Activated naive CD8-positive, alpha-beta T cell treated with anti-CD3 and anti-CD28 coated beads, Interleukin-2, amount 50 U/mL, for 24 hours (primary cell): ENCODE measurements at regions not wholly inside any gene's neighbourhood (a gene's known extent, or its start where the extent isn't known, plus 50 kb on each side); places are given as distances from the start of the nearest gene placed in this dataset.

Source experiments
- ATAC-seq: fragments of 150-1000 bp; cut with Tn5 transposase; one replicate; pipeline ENCODE4 v1.10.0; 2021
- DNase-seq: peaks from one replicate; pipeline ENCODE4 v3.0.0; 2021
- H3K27ac Mint-ChIP-seq: one replicate; pipeline ENCODE4 v1.8.0; 2021; ENCODE audit warnings: mild to moderate bottlenecking, mixed read lengths
- H3K27me3 Mint-ChIP-seq: one replicate; pipeline ENCODE4 v1.8.0; 2021; ENCODE audit warnings: mixed read lengths
- H3K36me3 Mint-ChIP-seq: one replicate; pipeline ENCODE4 v1.8.0; 2021; ENCODE audit warnings: low read depth, mixed read lengths
- H3K4me1 Mint-ChIP-seq: one replicate; pipeline ENCODE4 v1.8.0; 2021; ENCODE audit warnings: mixed read lengths
- H3K4me3 Mint-ChIP-seq: one replicate; pipeline ENCODE4 v1.8.0; 2021; ENCODE audit warnings: mild to moderate bottlenecking, moderate library complexity, mixed read lengths
- H3K9me3 Mint-ChIP-seq: one replicate; pipeline ENCODE4 v1.8.0; 2021; ENCODE audit warnings: mixed read lengths

DNA sequence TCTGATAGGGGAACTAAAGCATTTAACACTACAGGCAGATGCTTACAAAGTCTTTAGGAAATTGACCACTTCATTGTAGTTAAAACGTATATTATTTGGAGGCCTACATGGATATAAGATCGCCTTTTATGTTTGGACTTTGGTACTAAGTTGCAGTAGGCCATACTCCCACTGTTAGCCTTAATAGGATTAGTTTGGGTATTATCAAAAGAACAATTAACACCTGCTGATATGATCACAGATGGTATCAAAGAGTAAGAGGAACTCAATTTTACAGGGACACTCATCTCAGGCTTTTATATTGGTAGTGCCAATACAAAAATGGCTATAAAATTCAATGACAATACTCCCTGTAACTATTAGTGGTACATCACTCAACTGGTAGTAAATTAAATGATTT, 1183.0 kb downstream of the MAT2B start:
- ATAC-seq, result no peak
- H3K27ac Mint-ChIP-seq, result no peak overlapping the region

DNA sequence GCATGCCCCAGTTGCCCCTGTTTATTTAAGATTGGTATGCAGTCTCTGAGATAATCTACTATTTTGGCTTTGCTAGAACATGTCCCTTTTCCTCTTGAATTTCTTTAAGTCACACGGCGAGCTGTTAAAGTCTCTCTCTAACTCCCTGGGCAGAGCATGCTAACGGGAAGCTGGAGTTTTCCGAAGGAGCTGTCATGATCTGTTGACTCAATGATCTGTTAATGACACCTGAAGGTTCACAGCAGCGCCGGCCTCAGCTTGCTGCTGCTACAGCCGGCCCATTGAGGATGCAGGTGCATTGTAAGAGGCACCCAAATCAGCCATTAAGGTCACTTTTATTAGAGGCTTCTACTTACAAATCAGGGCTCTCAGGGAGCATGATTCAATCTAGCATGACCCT, 1203.4 kb downstream of the MAT2B start:
- Mint-ChIP-seq H3K27ac (no peak overlapping the region), H3K4me3 (no peak overlapping the region), H3K27me3 (no peaks in the 10 kb centered on the region), H3K9me3 (peaks cover 5% of the 10 kb centered on the region), H3K4me1 (no peaks in the 10 kb centered on the region), H3K36me3 (no peaks in the 10 kb centered on the region)
- no peak for DNase-seq
- ATAC-seq, result no peak

More for the DNA sequence above, 1183.0 kb downstream of the MAT2B start:
- DNase-seq, result no peak
- H3K4me1 Mint-ChIP-seq, result no peaks in the 10 kb centered on the region
- H3K9me3 Mint-ChIP-seq, result no peaks in the 10 kb centered on the region
- no peaks in the 10 kb centered on the region for H3K36me3 Mint-ChIP-seq
- no peak overlapping the region for H3K4me3 Mint-ChIP-seq
- H3K27me3 Mint-ChIP-seq, result peaks cover 2% of the 10 kb centered on the region

DNA sequence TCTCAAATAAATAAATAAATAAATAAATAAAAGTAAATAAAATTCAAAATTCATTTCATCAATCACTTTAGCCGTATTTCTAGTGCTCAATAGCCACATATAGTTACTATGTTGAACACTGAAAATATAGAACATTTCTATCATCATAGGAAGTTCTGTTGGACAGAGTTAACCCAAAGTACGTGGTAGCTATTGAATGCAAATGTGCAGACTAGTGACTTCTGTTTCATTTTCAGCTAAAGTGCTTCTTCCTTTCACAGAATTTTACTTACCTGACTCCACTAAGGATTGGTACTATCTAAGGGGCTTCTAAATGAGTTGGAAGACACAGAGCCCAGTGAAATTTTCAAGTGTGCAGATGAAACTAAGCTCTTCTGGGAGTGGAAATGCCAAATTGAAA, 1208.3 kb downstream of the MAT2B start:
- DNase-seq, result no peak
- ATAC-seq, result no peak
- Mint-ChIP-seq H3K9me3 (no peaks in the 10 kb centered on the region), H3K27ac (no peak overlapping the region), H3K36me3 (no peaks in the 10 kb centered on the region), H3K27me3 (no peaks in the 10 kb centered on the region), H3K4me1 (no peaks in the 10 kb centered on the region), H3K4me3 (no peak overlapping the region)

DNA sequence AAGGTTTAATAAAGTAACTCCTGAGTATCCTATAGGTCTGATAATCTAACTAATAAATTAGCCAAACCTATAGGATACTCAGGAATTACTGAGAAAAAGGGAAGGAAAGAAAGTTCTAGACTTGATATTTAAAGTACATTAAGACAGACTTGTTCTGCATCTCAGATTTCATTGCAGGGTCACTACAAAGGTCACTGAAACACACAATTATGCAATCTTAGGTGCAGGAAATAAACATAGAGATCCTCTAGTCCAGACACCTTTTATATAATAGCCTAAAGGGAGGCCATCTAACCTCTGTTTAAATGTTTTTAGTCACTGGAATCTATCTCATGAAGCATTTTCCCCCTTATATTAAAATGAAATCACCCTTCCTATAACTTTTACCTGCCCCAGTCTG, 1215.7 kb downstream of the MAT2B start:
- H3K9me3 Mint-ChIP-seq, result no peaks in the 10 kb centered on the region
- no peaks in the 10 kb centered on the region for H3K27me3 Mint-ChIP-seq
- H3K4me1 Mint-ChIP-seq, result no peaks in the 10 kb centered on the region
- no peak for DNase-seq
- H3K36me3 Mint-ChIP-seq, result no peaks in the 10 kb centered on the region
- no peak for ATAC-seq
- no peak overlapping the region for H3K4me3 Mint-ChIP-seq
- no peak overlapping the region for H3K27ac Mint-ChIP-seq

DNA sequence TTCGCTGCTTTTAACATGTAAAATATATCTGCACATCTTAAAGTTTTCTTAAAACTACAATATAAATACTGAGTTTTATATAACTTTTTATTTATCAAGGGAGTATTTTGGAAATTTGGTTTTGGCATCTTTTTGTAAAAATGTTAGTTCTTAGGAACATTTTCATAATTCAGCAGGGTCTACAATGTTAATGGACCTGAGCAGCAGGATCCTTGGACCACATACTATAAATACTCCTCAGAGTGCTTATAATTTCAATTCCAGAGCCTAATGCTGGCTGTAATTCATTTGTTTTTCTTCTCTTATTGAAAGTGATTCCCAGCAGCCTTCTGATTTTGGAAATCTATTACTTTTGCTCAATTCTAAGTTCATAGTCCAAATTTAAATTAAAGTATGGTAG, 1216.2 kb downstream of the MAT2B start:
- no peak for DNase-seq
- no peaks in the 10 kb centered on the region for H3K36me3 Mint-ChIP-seq
- H3K27ac Mint-ChIP-seq, result no peak overlapping the region
- no peaks in the 10 kb centered on the region for H3K4me1 Mint-ChIP-seq
- H3K27me3 Mint-ChIP-seq, result no peaks in the 10 kb centered on the region
- H3K4me3 Mint-ChIP-seq, result no peak overlapping the region
- H3K9me3 Mint-ChIP-seq, result no peaks in the 10 kb centered on the region
- no peak for ATAC-seq

DNA sequence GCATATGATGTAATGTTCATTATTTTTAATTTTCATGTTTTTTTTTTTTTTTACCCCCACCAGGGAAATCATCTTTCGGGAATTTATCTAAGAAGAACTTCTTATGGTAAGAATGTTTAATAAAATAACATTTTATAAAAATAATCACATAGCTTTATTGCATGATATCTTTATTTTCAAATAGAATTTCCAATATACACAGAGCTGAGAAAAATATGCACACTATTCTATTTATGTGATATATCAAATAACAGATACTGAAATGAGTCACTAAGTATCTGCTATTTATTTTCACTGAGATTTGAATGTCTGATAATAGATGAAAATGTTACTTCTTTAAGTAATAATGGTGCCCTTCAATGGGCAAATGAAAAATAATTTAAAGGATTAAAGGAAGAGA, 1217.3 kb downstream of the MAT2B start:
- Mint-ChIP-seq H3K27me3 (no peaks in the 10 kb centered on the region), H3K36me3 (no peaks in the 10 kb centered on the region), H3K27ac (no peak overlapping the region), H3K9me3 (no peaks in the 10 kb centered on the region), H3K4me3 (no peak overlapping the region), H3K4me1 (no peaks in the 10 kb centered on the region)
- ATAC-seq, result no peak
- no peak for DNase-seq

DNA sequence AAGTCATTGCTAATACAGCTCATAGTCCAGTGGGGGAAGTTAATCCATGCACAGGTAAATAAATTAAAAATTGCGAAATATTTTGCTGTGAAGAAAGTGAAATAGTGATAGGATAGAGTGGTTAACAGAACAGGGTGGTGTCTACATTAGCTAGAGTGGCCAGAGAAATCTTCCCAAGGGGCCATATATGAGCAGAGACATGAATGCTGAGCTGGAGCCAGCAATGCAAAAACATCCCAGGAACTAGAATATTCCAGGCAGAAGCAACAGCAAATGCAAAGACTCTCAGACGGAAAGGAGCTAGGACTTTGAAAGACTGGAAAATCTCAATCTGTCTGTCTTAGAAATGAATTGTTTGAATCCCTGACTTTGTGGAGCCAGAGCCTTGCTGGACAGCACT, 1221.6 kb downstream of the MAT2B start:
- Mint-ChIP-seq H3K36me3 (no peaks in the 10 kb centered on the region), H3K4me1 (no peaks in the 10 kb centered on the region), H3K9me3 (no peaks in the 10 kb centered on the region), H3K4me3 (no peak overlapping the region), H3K27ac (no peak overlapping the region), H3K27me3 (no peaks in the 10 kb centered on the region)
- DNase-seq (no peak), ATAC-seq (no peak)

DNA sequence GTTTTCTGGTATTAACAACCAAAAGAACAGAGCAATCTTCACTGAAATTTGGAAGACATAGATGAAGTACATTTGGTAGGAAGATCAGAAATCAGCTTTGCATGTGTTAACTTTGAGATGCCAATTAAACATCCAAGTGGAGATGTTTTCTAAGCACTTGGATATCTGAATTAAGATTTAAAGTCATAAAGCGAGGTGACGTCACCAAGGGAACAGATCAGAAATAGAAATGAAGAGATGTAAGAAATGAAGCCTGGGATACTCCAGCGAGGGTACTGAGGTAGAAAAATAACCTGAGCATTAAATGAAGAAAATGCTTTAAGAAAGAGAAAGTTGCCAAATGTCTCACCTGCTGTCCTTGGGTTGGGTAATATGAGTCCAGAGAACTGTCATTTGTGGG, 1223.3 kb downstream of the MAT2B start:
- no peak for DNase-seq
- no peak for ATAC-seq
- H3K9me3 Mint-ChIP-seq, result peaks cover 4% of the 10 kb centered on the region
- H3K27ac Mint-ChIP-seq, result no peak overlapping the region
- H3K4me3 Mint-ChIP-seq, result no peak overlapping the region
- H3K36me3 Mint-ChIP-seq, result no peaks in the 10 kb centered on the region
- H3K4me1 Mint-ChIP-seq, result no peaks in the 10 kb centered on the region
- no peaks in the 10 kb centered on the region for H3K27me3 Mint-ChIP-seq

DNA sequence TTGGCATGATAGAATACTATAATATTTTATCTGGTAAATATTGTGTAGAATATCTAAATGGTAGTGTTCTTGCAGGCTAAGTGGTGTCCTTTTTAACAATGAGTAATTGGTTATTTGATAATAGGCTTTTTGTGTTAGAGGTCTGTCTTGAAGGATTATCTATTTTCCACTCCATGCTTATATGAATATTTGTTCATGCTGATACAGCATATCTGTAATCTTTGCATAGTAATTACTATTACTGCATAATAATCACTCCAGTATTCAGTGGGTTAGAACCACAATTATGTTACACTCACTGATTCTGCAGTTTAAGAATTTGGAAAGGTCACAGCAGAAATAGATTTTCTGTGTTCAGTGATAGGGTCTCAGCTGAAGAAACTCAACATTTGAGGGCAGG, 1229.9 kb downstream of the MAT2B start:
- H3K4me3 Mint-ChIP-seq, result no peak overlapping the region
- DNase-seq, result no peak
- no peak overlapping the region for H3K27ac Mint-ChIP-seq
- H3K9me3 Mint-ChIP-seq, result peaks cover 10% of the 10 kb centered on the region
- no peaks in the 10 kb centered on the region for H3K27me3 Mint-ChIP-seq
- H3K36me3 Mint-ChIP-seq, result no peaks in the 10 kb centered on the region
- H3K4me1 Mint-ChIP-seq, result no peaks in the 10 kb centered on the region
- no peak for ATAC-seq

DNA sequence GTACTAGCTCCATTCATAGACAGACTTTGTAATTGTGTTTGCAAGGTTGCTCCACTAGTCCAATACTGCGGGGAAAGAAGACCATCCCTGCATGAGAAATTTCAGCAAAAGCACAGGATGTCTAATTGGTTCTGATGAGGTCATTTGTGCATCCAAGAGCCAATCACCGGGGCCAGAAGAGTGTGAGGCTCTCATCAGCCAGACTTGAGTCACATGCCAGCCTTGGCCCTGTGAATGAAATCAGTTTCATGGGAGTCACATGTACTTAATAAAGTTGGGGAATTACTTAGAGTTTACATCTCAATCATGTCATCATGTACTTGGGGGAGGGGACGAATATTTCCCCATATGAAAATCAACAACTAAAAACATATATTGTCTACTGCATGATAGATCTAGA, 1236.0 kb downstream of the MAT2B start:
- DNase-seq, result no peak
- H3K4me3 Mint-ChIP-seq, result no peak overlapping the region

DNA sequence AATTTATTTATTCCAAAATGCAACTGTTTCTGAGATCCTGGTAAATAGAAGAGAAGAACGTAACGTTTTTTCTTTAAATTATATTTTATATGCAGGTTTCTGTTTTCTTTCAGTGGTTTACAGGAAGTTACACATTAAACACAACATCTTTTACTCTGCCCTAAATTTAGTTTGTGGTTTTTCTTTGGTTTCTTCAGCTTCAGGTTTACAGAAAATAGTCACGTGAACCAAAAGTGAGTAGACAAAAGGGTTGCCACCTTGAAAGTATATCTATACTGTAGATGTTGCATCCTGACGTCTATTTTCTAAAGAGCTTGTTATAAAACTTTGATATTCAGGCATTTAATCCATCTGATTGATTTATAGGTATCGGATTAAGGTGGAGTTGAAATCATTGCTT, 1236.6 kb downstream of the MAT2B start:
- DNase-seq, result no peak

More for the DNA sequence above, 1236.0 kb downstream of the MAT2B start:
- no peak for ATAC-seq
- no peaks in the 10 kb centered on the region for H3K36me3 Mint-ChIP-seq
- H3K27ac Mint-ChIP-seq, result no peak overlapping the region
- peaks cover 6% of the 10 kb centered on the region for H3K4me1 Mint-ChIP-seq
- no peaks in the 10 kb centered on the region for H3K27me3 Mint-ChIP-seq
- peaks cover 3% of the 10 kb centered on the region for H3K9me3 Mint-ChIP-seq

DNA sequence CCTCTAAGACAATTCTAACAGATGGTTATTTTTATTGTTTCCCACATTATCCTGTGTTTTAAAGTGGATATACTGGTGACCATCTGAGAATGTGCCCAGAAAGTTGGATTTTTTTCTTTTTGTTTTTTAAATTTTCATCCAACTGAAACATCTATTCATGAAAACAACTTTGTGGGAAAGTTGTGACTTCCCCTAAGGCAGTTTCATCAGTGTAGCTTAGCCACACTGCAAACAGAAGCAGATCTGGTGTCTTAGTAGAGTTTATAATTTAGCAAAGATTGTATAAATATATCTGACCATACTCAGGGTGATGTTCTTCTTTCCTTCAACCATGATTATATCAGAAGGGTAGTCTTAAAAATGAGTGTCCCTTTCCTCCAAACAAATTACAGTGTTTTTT, 1241.3 kb downstream of the MAT2B start:
- no peak for ATAC-seq
- Mint-ChIP-seq H3K4me3 (no peak overlapping the region), H3K36me3 (no peaks in the 10 kb centered on the region), H3K4me1 (peaks cover 6% of the 10 kb centered on the region), H3K27me3 (no peaks in the 10 kb centered on the region), H3K27ac (no peak overlapping the region), H3K9me3 (no peaks in the 10 kb centered on the region)
- no peak for DNase-seq

More for the DNA sequence above, 1236.6 kb downstream of the MAT2B start:
- no peaks in the 10 kb centered on the region for H3K27me3 Mint-ChIP-seq
- H3K9me3 Mint-ChIP-seq, result peaks cover 3% of the 10 kb centered on the region
- peaks cover 6% of the 10 kb centered on the region for H3K4me1 Mint-ChIP-seq
- no peak overlapping the region for H3K27ac Mint-ChIP-seq
- no peak overlapping the region for H3K4me3 Mint-ChIP-seq
- ATAC-seq, result no peak
- H3K36me3 Mint-ChIP-seq, result no peaks in the 10 kb centered on the region

DNA sequence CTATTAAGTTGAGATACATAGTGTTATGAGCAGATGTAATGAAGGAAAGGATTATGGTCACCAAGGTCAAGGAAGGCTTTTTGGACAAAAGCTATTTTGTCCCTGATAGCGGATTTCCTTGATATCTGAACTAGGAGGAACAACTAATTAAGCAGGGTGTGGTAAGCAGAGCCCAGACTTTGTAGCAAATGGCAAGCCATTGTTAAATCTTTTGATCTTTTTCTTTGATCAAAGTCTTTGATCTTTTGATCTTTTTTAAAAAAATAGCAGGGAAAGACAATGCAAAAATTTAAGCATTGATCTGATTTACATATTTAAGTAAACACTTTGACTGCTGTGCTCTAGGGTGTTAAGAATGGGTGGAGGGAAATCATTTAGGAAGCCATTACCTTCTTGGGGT, 1242.0 kb downstream of the MAT2B start:
- no peaks in the 10 kb centered on the region for H3K36me3 Mint-ChIP-seq
- H3K9me3 Mint-ChIP-seq, result no peaks in the 10 kb centered on the region
- no peak overlapping the region for H3K27ac Mint-ChIP-seq
- peaks cover 1% of the 10 kb centered on the region for H3K4me1 Mint-ChIP-seq
- no peak for ATAC-seq
- no peak for DNase-seq
- H3K27me3 Mint-ChIP-seq, result no peaks in the 10 kb centered on the region
- H3K4me3 Mint-ChIP-seq, result no peak overlapping the region

DNA sequence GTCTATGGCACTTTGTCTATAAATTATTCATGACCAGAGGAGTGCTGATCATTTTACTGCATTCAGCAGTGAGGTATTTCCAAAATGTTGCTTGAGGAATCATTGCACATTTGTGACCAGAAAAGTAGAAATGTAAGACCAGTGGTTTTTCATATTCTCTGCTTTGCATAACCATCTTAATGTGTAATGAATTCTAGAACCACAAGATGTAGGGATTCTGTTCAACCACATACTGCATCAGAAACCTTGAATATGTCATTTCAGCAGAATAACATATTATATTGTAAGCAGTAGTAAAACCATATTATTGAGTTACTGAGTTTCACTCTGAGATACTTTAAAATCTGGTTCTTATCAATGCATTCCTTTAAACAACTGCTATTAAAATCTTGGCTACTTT, 1243.4 kb downstream of the MAT2B start:
- DNase-seq (no peak), ATAC-seq (no peak)

DNA sequence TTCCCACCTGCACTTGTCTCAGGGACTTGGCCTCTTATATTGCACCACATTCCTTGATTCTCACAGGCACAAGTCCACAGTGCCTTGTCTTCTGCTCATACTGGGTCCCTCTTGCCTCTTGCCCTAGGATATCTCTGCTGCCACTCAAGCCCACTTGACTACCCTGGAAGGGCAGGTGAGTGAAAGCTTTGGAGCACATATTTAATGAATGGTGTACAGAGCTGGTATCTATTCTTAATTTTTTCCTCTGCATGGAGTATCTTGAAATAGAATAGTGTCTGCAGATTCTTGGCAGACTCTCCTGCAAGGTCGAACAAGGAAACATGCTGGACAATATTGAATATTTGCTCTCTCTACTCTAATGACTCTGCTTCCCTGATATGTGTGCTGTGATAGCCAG, 1248.0 kb downstream of the MAT2B start:
- ATAC-seq, result no peak
- Mint-ChIP-seq H3K9me3 (no peaks in the 10 kb centered on the region), H3K27me3 (no peaks in the 10 kb centered on the region), H3K36me3 (no peaks in the 10 kb centered on the region), H3K4me3 (no peak overlapping the region), H3K27ac (no peak overlapping the region), H3K4me1 (no peaks in the 10 kb centered on the region)
- no peak for DNase-seq

More for the DNA sequence above, 1243.4 kb downstream of the MAT2B start:
- Mint-ChIP-seq H3K36me3 (no peaks in the 10 kb centered on the region), H3K27me3 (no peaks in the 10 kb centered on the region), H3K9me3 (no peaks in the 10 kb centered on the region), H3K4me1 (no peaks in the 10 kb centered on the region), H3K4me3 (no peak overlapping the region), H3K27ac (no peak overlapping the region)

DNA sequence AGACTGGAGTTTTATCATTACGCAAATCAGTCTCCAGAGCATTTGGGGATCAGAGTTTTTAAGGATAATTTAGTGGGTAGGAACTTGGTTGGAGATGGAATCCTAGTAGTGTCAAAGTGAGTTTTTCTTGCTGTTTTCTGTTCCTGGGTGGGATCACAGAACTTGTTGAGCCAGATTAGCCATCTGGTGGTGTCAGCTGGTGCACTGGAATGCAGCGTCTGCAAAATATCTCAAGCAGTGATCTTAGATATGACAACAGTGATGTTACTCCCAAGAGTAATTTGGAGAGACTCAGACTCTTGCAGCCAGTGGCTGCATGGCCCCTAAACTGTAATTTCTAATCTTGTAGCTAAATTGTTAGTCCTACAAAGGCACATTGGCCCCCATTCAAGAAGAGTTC, 1257.8 kb downstream of the MAT2B start:
- Mint-ChIP-seq H3K36me3 (no peaks in the 10 kb centered on the region), H3K27me3 (no peaks in the 10 kb centered on the region), H3K4me3 (no peak overlapping the region), H3K9me3 (peaks cover 12% of the 10 kb centered on the region), H3K27ac (no peak overlapping the region), H3K4me1 (no peaks in the 10 kb centered on the region)
- DNase-seq (no peak), ATAC-seq (no peak)
